ENCODE measurements at regions not wholly inside any gene's neighbourhood (a gene's known extent, or its start where the extent isn't known, plus 50 kb on each side); places are given as distances from the start of the nearest gene placed in this dataset.

DNA sequence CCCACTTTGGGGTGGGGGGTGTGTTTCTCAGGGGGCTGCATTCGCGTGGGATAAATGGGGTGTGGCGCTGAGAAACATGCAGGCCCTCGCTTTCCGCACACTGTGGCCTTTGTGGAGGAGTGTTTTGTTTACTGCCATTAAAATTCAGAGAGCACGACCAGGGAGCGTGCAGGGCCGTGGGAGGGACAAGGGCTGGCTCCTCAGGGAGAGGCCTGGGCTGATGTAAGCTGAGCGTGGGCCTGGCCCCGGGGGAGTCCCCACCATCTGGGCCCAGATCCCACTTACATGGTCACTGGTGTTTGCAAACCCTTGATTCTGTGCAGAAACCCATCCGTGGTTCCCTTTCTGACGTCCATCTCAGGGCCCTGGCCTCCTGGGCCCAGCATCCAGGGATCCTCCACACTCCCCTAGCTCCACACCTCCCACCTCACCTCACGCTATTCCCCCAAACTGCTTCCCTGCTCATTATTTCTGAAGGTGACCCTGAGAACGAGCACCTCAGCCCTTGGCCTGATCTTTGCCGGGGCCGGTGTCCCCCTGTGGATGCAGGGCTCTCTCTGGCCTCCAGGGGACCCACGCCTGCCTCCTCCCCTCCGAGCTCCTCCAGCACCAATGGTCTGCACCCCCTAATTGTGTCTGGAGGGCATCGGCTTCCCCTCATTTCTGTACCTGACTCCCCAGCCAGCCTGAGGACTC, 92.5 kb upstream of the SIM2 start:
- peak; percentile 57; the same call in 1 of the 2 replicates for ATAC-seq
- H3K27ac ChIP-seq (ENCODE audit: low read depth, low read length) = no peak overlapping the region

DNA sequence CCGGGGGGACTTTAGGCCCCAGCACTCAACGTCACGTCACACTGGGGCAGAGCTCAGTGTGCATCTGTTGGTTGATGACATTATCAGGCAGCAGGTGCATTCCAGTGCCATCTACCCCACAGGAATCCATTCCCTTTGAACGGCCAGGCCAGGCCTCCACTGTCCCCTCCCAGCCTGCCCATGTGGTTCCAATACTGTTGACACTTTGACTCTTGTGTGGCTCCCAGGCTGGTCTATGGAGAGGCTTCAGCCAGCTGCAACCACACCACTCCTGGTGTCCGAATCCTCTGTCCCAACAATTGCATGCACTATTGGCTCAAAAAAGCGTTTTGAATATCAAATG, 92.0 kb upstream of the SIM2 start:
- H3K4me1 ChIP-seq (ENCODE audit: control insufficient read depth in 1 of 2, insufficient read depth in 2 of 2, low read length in 2 of 2) = no peaks in the 10 kb centered on the region
- intact Hi-C loops (cut with micrococcal nuclease) = no loop called here
- no peaks in the 10 kb centered on the region for H4K20me1 ChIP-seq (ENCODE audit: insufficient read depth)
- no peaks in the 10 kb centered on the region for H3K27me3 ChIP-seq (ENCODE audit: insufficient read depth, low read length)
- BruUV-seq (replicated peaks) = no TSS peak
- CTCF ChIA-PET = no interaction called here
- H3K27ac ChIP-seq (ENCODE audit: low read depth, low read length) = no peak overlapping the region
- H3K9ac ChIP-seq (ENCODE audit: low read length) = no peak overlapping the region
- H2AFZ ChIP-seq (ENCODE audit: low read depth, low read length, poor library complexity, severe bottlenecking) = no peak overlapping the region
- no peak overlapping the region for H3K4me2 ChIP-seq (ENCODE audit: low read length)
- H3K79me2 ChIP-seq (ENCODE audit: insufficient read depth, low read length) = no peaks in the 10 kb centered on the region
- H3K9me2 ChIP-seq (ENCODE audit: insufficient read depth) = no peaks in the 10 kb centered on the region
- H3K9me3 ChIP-seq (ENCODE audit: control insufficient read depth in 1 of 2, insufficient read depth in 1 of 2, low read depth in 1 of 2, low read length in 2 of 2) = no peaks in the 10 kb centered on the region
- no peak for DNase-seq (ENCODE audit: low read depth, low spot score)
- POLR2A ChIA-PET = no interaction called here
- no peaks in the 10 kb centered on the region for H3K36me3 ChIP-seq (ENCODE audit: control insufficient read depth in 1 of 2, insufficient read depth in 2 of 2, low read length in 2 of 2)
- RAD21 ChIA-PET (ENCODE audit: low non-redundant PET in 1 of 2, low total read pairs in 2 of 2, uncharacterized antibody in 2 of 2, unreplicated experiment in 2 of 2) = no interaction called here
- ATAC-seq = no peak
- H3K4me3 ChIP-seq (replicated peaks in 1 of 2; ENCODE audit: low read depth in 1 of 2, low read length in 2 of 2) = no peak overlapping the region
- TF ChIP-seq EZH2 (IDR thresholded peaks at IDR 0.05) (no peak), RAD21 (IDR thresholded peaks at IDR 0.05; ENCODE audit: low read depth) (no peak), JUND (IDR thresholded peaks at IDR 0.05) (no peak), TCF7L2 (IDR thresholded peaks at IDR 0.05; ENCODE audit: borderline replicate concordance, extremely low read depth, insufficient read depth, insufficient read length) (no peak), ZNF274 (IDR thresholded peaks at IDR 0.05; ENCODE audit: low read depth, low read length) (no peak), YY1 (IDR thresholded peaks at IDR 0.05; ENCODE audit: extremely low read depth, insufficient replicate concordance, low read depth, low read length) (no peak), POLR2AphosphoS5 (IDR thresholded peaks at IDR 0.05; ENCODE audit: low read depth, low read length) (no peak)
- TF ChIP-seq, protein P1, sequence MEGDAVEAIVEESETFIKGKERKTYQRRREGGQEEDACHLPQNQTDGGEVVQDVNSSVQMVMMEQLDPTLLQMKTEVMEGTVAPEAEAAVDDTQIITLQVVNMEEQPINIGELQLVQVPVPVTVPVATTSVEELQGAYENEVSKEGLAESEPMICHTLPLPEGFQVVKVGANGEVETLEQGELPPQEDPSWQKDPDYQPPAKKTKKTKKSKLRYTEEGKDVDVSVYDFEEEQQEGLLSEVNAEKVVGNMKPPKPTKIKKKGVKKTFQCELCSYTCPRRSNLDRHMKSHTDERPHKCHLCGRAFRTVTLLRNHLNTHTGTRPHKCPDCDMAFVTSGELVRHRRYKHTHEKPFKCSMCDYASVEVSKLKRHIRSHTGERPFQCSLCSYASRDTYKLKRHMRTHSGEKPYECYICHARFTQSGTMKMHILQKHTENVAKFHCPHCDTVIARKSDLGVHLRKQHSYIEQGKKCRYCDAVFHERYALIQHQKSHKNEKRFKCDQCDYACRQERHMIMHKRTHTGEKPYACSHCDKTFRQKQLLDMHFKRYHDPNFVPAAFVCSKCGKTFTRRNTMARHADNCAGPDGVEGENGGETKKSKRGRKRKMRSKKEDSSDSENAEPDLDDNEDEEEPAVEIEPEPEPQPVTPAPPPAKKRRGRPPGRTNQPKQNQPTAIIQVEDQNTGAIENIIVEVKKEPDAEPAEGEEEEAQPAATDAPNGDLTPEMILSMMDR (IDR thresholded peaks at IDR 0.05 in 2 of 3, conservative IDR thresholded peaks at IDR 0.05 in 1 of 3; ENCODE audit: borderline replicate concordance in 1 of 3, insufficient read depth in 1 of 3, low read depth in 2 of 3, low read length in 2 of 3) = no peak
- TF ChIP-seq, protein P2, sequence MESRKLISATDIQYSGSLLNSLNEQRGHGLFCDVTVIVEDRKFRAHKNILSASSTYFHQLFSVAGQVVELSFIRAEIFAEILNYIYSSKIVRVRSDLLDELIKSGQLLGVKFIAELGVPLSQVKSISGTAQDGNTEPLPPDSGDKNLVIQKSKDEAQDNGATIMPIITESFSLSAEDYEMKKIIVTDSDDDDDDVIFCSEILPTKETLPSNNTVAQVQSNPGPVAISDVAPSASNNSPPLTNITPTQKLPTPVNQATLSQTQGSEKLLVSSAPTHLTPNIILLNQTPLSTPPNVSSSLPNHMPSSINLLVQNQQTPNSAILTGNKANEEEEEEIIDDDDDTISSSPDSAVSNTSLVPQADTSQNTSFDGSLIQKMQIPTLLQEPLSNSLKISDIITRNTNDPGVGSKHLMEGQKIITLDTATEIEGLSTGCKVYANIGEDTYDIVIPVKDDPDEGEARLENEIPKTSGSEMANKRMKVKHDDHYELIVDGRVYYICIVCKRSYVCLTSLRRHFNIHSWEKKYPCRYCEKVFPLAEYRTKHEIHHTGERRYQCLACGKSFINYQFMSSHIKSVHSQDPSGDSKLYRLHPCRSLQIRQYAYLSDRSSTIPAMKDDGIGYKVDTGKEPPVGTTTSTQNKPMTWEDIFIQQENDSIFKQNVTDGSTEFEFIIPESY (IDR thresholded peaks at IDR 0.05; ENCODE audit: extremely low read depth, insufficient replicate concordance, low read length) = no peak

More for the DNA sequence above, 92.5 kb upstream of the SIM2 start:
- RAD21 ChIA-PET (ENCODE audit: low non-redundant PET in 1 of 2, low total read pairs in 2 of 2, uncharacterized antibody in 2 of 2, unreplicated experiment in 2 of 2) = no interaction called here
- H3K36me3 ChIP-seq (ENCODE audit: control insufficient read depth in 1 of 2, insufficient read depth in 2 of 2, low read length in 2 of 2) = no peaks in the 10 kb centered on the region
- TF ChIP-seq, protein P1 (IDR thresholded peaks at IDR 0.05 in 2 of 3, conservative IDR thresholded peaks at IDR 0.05 in 1 of 3; ENCODE audit: borderline replicate concordance in 1 of 3, insufficient read depth in 1 of 3, low read depth in 2 of 3, low read length in 2 of 3) = peak in 2 of 3 experiments; percentile 5 to 29; a peak in 2 of 6 replicates
- no peak for TF ChIP-seq EZH2phosphoT487 (IDR thresholded peaks at IDR 0.05; ENCODE audit: borderline replicate concordance)
- no peak for TF ChIP-seq RAD21 (IDR thresholded peaks at IDR 0.05; ENCODE audit: low read depth)
- no peak for TF ChIP-seq YY1 (IDR thresholded peaks at IDR 0.05; ENCODE audit: extremely low read depth, insufficient replicate concordance, low read depth, low read length)
- no peak overlapping the region for H2AFZ ChIP-seq (ENCODE audit: low read depth, low read length, poor library complexity, severe bottlenecking)
- H4K20me1 ChIP-seq (ENCODE audit: insufficient read depth) = no peaks in the 10 kb centered on the region
- CTCF ChIA-PET = no interaction called here
- POLR2A ChIA-PET = no interaction called here
- H3K79me2 ChIP-seq (ENCODE audit: insufficient read depth, low read length) = no peaks in the 10 kb centered on the region
- intact Hi-C loops (cut with micrococcal nuclease) = no loop called here
- H3K9me3 ChIP-seq (ENCODE audit: control insufficient read depth in 1 of 2, insufficient read depth in 1 of 2, low read depth in 1 of 2, low read length in 2 of 2) = no peaks in the 10 kb centered on the region
- no TSS peak for BruUV-seq (replicated peaks)
- no peak overlapping the region for H3K4me2 ChIP-seq (ENCODE audit: low read length)
- DNase-seq (ENCODE audit: low read depth, low spot score) = no peak
- no peaks in the 10 kb centered on the region for H3K4me1 ChIP-seq (ENCODE audit: control insufficient read depth in 1 of 2, insufficient read depth in 2 of 2, low read length in 2 of 2)
- H3K4me3 ChIP-seq (replicated peaks in 1 of 2; ENCODE audit: low read depth in 1 of 2, low read length in 2 of 2) = no peak overlapping the region
- H3K9ac ChIP-seq (ENCODE audit: low read length) = no peak overlapping the region
- H3K9me2 ChIP-seq (ENCODE audit: insufficient read depth) = no peaks in the 10 kb centered on the region
- H3K27me3 ChIP-seq (ENCODE audit: insufficient read depth, low read length) = no peaks in the 10 kb centered on the region
